Heart left ventricle (tissue), 16 donors: ENCODE measurements at regions not wholly inside any gene's neighbourhood (a gene's known extent, or its start where the extent isn't known, plus 50 kb on each side); places are given as distances from the start of the nearest gene placed in this dataset.
A peak's percentile ranks its signal among the peaks of the same experiment; 100 is the strongest.

Experiments
- ATAC-seq, 4 donors: fragments of 200-7000 bp; cut with Tn5 transposase; one replicate each; pipeline ENCODE4 v1.9.1; 2020 to 2022; ENCODE audit warnings: moderate library complexity in 4 of 4, mild to moderate bottlenecking in 3 of 4, moderate number of reproducible peaks in 1 of 4
- DNase-seq, 5 donors: peaks; one replicate each; pipeline ENCODE4 v3.0.0-alpha.2; 2020
- H3K27ac ChIP-seq, 12 donors: fragments of 200-600 bp; sonication (generic) in 4 of 12; one replicate each; pipeline versions ENCODE4 v1.5.0 to v1.8.0; 2016 to 2022; ENCODE audit warnings: mild to moderate bottlenecking in 2 of 12
- H3K27me3 ChIP-seq, 9 donors: fragments of 200-600 bp; sonication (generic) in 2 of 9; one replicate each; pipeline versions ENCODE4 v1.5.1 to v1.8.0; 2016 to 2022; ENCODE audit warnings: mild to moderate bottlenecking in 3 of 9
- H3K36me3 ChIP-seq, 9 donors: fragments of 200-600 bp; sonication (generic) in 2 of 9; one replicate each; pipeline versions ENCODE4 v1.5.0 to v1.8.0; 2018 to 2022; ENCODE audit warnings: mild to moderate bottlenecking in 2 of 9
- H3K4me1 ChIP-seq, 12 donors: fragments of 200-600 bp; sonication (generic) in 4 of 12; one replicate each; pipeline versions ENCODE4 v1.5.0 to v1.8.0; 2016 to 2022; ENCODE audit warnings: mild to moderate bottlenecking in 3 of 12
- H3K4me3 ChIP-seq, 12 donors: fragments of 200-600 bp; sonication (generic) in 4 of 12; one replicate each; pipeline versions ENCODE4 v1.5.0 to v1.8.0; 2017 to 2022; ENCODE audit warnings: mild to moderate bottlenecking in 9 of 12, moderate library complexity in 4 of 12
- H3K9me3 ChIP-seq, 12 donors: fragments of 200-600 bp; sonication (generic) in 4 of 12; one replicate each; pipeline versions ENCODE4 v1.5.0 to v1.8.0; 2016 to 2022; ENCODE audit warnings: mild to moderate bottlenecking in 1 of 12
- POLR2A ChIP-seq, 2 donors: fragments of 450-650 bp; IDR thresholded peaks; one replicate each; pipeline ENCODE4 v1.6.1; 2017; ENCODE audit warnings: antibody characterized with exemption in 2 of 2, mild to moderate bottlenecking in 2 of 2, moderate library complexity in 2 of 2
- WGBS, 4 donors: extraction: QIAGEN DNeasy Blood & Tissue Kit in 2 of 4; methylation state at CpG; one replicate each; pipeline versions ENCODE4 v1.1.5 to v1.1.7; 2013 to 2018; 5-methylcytosine and 5-hydroxymethylcytosine counted together
- intact Hi-C, 10 donors: fragments of 100-400 bp; cut with DNase I; formaldehyde crosslinking; loops; one replicate each; pipeline versions ENCODE4 v1.11.1 to v1.14.2; 2022
- TF ChIP-seq, protein P1 (sequence below), 12 donors: fragments of 200-600 bp; sonication (generic) in 4 of 12; IDR thresholded peaks; one replicate each; pipeline versions ENCODE4 v1.5.0 to v1.8.0; 2018 to 2022; ENCODE audit warnings: antibody characterized with exemption in 12 of 12, mild to moderate bottlenecking in 5 of 12
- donor health status: ischemic (EF 13 %, LVEDD 7.1; RV severe dilation, severe dysfunction).
- donor health status: healthy with polysubstance abuse.
- donor health status: DM: no; HTN: yes; CAD: no.
- donor health status: DM: no; HTN: no; CAD: no.
- donor health status: ischemic (EF 25% LVEDD 6.9; RV normal size, moderate dysfunction).
- donor health status: ischemic (EF 25% LVEDD 5.7; RV mildly dilated, moderate dysfunction).
- donor health status: healthy.
- donor health status: DM: yes; HTN: yes; CAD: no.
- donor health status: ischemic (EF 35%, LVEDD 5.7; RV mildly dilated, moderate dysfunction).
- donor health status: nonischemic (EF 11% LVEDD 7.7; RV severe dilation, severe dysfunction).
- donor health status: DM: yes; HTN: yes; CAD: no.
- donor health status: PGD.
- donor health status: ischemic (EF 29% LVEDD 5.4; RV normal size, mild dysfunction).
- donor health status: nonischemic (EF 23%, LVEDD 6.1; RV moderate dilation, normal function).

DNA sequence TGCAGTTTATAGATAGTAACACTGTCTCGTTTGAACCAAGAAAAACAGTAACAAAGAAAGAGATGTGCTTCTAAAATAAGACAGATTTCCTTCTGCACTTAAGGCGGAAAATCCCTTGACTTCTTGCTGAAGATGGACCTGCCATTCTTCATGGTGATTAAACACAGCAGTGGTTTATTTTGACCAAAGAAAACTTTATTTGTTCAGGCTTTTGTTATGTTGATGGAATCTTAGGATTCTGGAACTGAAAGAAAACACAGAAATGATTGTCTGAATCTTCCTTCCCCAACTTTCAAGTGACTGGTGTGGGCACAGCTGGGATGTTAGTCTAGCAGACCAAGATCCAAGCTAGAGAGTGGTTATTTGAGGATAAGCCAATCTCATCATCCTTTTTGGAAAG, 72.2 kb downstream of the DACT1 start:
- TF ChIP-seq POLR2A (IDR thresholded peaks at IDR 0.05): no peak
- TF ChIP-seq, protein P1, sequence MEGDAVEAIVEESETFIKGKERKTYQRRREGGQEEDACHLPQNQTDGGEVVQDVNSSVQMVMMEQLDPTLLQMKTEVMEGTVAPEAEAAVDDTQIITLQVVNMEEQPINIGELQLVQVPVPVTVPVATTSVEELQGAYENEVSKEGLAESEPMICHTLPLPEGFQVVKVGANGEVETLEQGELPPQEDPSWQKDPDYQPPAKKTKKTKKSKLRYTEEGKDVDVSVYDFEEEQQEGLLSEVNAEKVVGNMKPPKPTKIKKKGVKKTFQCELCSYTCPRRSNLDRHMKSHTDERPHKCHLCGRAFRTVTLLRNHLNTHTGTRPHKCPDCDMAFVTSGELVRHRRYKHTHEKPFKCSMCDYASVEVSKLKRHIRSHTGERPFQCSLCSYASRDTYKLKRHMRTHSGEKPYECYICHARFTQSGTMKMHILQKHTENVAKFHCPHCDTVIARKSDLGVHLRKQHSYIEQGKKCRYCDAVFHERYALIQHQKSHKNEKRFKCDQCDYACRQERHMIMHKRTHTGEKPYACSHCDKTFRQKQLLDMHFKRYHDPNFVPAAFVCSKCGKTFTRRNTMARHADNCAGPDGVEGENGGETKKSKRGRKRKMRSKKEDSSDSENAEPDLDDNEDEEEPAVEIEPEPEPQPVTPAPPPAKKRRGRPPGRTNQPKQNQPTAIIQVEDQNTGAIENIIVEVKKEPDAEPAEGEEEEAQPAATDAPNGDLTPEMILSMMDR (IDR thresholded peaks at IDR 0.05): no peak
- intact Hi-C loops: no loop called here
- peak overlapping the region in 1 of 12 donors; percentile 9 for H3K27ac ChIP-seq
- H3K27me3 ChIP-seq: no peaks in the 10 kb centered on the region
- H3K4me3 ChIP-seq: no peak overlapping the region
- ATAC-seq (no peak), DNase-seq (no peak)
- H3K9me3 ChIP-seq: no peaks in the 10 kb centered on the region
- no peaks in the 10 kb centered on the region for H3K36me3 ChIP-seq
- peaks cover 0 to 18% (median 3%) of the 10 kb centered on the region in 12 donors for H3K4me1 ChIP-seq
- WGBS, 4 donors: 28 to 42% (median 31%) methylated on average over 2 of the region's 2 CpGs

DNA sequence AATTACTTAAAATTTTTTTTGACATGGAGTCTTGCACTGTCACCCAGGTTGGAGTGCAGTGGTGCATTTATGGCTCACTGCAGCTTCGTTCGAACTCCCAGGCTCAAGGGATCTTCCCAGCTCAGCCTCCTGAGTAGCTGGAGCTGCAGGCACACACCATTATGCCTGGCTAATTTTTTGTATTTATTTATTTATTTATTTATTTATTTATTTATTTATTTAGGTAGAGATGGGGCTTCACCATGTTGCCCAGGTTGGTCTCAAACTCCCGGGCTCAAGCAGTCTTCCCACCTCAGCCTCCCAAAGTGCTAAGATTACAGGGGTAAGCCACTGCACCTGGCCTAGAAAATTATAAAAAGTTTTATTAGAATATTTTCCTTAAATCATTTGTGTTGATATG, 73.6 kb downstream of the DACT1 start:
- WGBS, 4 donors: 95 to 99% (median 97%) methylated on average over 3 of the region's 3 CpGs
- Histone ChIP-seq H3K36me3 (no peaks in the 10 kb centered on the region), H3K9me3 (no peaks in the 10 kb centered on the region), H3K4me3 (no peak overlapping the region), H3K27ac (no peak overlapping the region), H3K27me3 (no peaks in the 10 kb centered on the region), H3K4me1 (peaks cover 0 to 22% (median 1%) of the 10 kb centered on the region in 12 donors)
- ATAC-seq: no peak
- no peak for TF ChIP-seq POLR2A (IDR thresholded peaks at IDR 0.05)
- TF ChIP-seq, protein P1 (IDR thresholded peaks at IDR 0.05): no peak
- DNase-seq: no peak
- intact Hi-C loops: no loop called here

DNA sequence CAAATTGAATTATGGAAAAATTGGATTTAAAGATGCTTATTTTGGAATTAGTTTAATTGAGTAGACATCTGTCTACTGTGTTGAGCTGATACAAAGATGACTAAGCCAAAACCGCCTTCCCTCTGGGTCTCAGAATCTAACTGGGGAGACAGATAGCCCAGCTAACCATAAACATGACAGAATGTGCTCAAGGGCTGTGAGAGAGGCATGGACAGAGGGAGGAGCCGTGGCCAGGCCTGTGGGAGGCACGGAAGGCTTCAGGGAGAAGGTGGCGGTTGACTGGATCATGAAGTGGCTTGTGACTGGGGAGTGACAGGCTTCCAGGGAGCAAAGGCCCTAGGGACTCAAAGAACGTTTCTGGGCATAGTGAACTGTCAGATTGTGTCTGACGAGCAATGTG, 74.6 kb downstream of the DACT1 start:
- no peaks in the 10 kb centered on the region for H3K36me3 ChIP-seq
- no peaks in the 10 kb centered on the region for H3K27me3 ChIP-seq
- WGBS, 4 donors: 60 to 69% (median 63%) methylated on average over 6 of the region's 6 CpGs
- no peak for TF ChIP-seq POLR2A (IDR thresholded peaks at IDR 0.05)
- TF ChIP-seq, protein P1 (IDR thresholded peaks at IDR 0.05): no peak
- no peaks in the 10 kb centered on the region for H3K9me3 ChIP-seq
- DNase-seq: no peak
- no peak overlapping the region for H3K27ac ChIP-seq
- ATAC-seq: peak in 2 of 4 donors; percentile 20 to 58
- intact Hi-C loops: no loop called here
- peaks cover 0 to 31% (median 1%) of the 10 kb centered on the region in 12 donors for H3K4me1 ChIP-seq
- no peak overlapping the region for H3K4me3 ChIP-seq

DNA sequence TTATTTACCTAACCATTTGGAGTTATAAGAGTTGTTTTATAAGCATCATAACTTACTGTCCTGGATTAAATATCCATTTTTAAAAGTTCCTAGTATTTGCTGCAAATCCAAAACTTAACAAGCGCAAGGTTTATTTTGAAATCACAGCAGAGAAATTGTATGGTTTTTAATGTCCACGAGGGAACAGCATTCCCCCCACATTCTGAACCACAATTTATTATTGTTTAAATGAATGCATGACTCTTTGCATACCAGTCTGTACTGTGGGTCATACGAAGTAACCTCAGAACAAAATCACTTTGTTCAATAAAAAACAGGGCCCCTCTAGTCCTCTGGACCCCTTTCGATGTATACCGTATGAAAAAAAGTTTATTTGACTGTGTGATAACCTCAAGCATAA, 75.9 kb downstream of the DACT1 start:
- no peak overlapping the region for H3K4me3 ChIP-seq
- intact Hi-C loops: no loop called here
- no peaks in the 10 kb centered on the region for H3K27me3 ChIP-seq
- no peaks in the 10 kb centered on the region for H3K36me3 ChIP-seq
- H3K27ac ChIP-seq: no peak overlapping the region
- ATAC-seq (no peak), DNase-seq (no peak)
- TF ChIP-seq, protein P1 (IDR thresholded peaks at IDR 0.05): no peak
- no peak for TF ChIP-seq POLR2A (IDR thresholded peaks at IDR 0.05)
- 84 to 89% (median 88%) methylated on average over 5 of the region's 5 CpGs for WGBS, 4 donors
- peaks cover 0 to 32% (median 1%) of the 10 kb centered on the region in 12 donors for H3K4me1 ChIP-seq
- H3K9me3 ChIP-seq: no peaks in the 10 kb centered on the region
